Immature natural killer cell (primary cell): ENCODE measurements at regions not wholly inside any gene's neighbourhood (a gene's known extent, or its start where the extent isn't known, plus 50 kb on each side); places are given as distances from the start of the nearest gene placed in this dataset.

Experiments used
- DNase-seq, 3 donors: peaks; one replicate each; pipeline ENCODE4 v3.0.0; 2022; ENCODE audit warnings: mixed read lengths in 1 of 3
- H3K27ac Mint-ChIP-seq, 6 donors: one replicate each; pipeline ENCODE4 v1.8.0; 2020; ENCODE audit warnings: mixed read lengths in 6 of 6, mild to moderate bottlenecking in 5 of 6, inconsistent platforms in 4 of 6, moderate library complexity in 3 of 6
- H3K27me3 Mint-ChIP-seq, 3 donors: one replicate each; pipeline ENCODE4 v1.8.0; 2020 to 2021; ENCODE audit warnings: low read depth in 3 of 3, mild to moderate bottlenecking in 3 of 3, mixed read lengths in 3 of 3, moderate library complexity in 3 of 3, inconsistent platforms in 1 of 3
- H3K36me3 Mint-ChIP-seq, 3 donors: one replicate each; pipeline ENCODE4 v1.8.0; 2020; ENCODE audit warnings: mixed read lengths in 3 of 3, inconsistent platforms in 2 of 3, mild to moderate bottlenecking in 2 of 3
- H3K4me1 Mint-ChIP-seq, 2 donors: one replicate each; pipeline ENCODE4 v1.8.0; 2020; ENCODE audit warnings: inconsistent platforms in 2 of 2, mild to moderate bottlenecking in 2 of 2, mixed read lengths in 2 of 2, moderate library complexity in 1 of 2
- H3K4me3 Mint-ChIP-seq, 5 donors: one replicate each; pipeline ENCODE4 v1.8.0; 2020; ENCODE audit warnings: mild to moderate bottlenecking in 5 of 5, mixed read lengths in 5 of 5, inconsistent platforms in 3 of 5, moderate library complexity in 3 of 5
- H3K9me3 Mint-ChIP-seq, 6 donors: one replicate each; pipeline ENCODE4 v1.8.0; 2020; ENCODE audit warnings: mild to moderate bottlenecking in 6 of 6, mixed read lengths in 6 of 6, inconsistent platforms in 4 of 6, moderate library complexity in 3 of 6

- Mint-ChIP-seq H3K27ac (no peak overlapping the region), H3K4me3 (no peak overlapping the region), H3K9me3 (peaks cover 0 to 14% (median 3%) of the 10 kb centered on the region in 6 donors), H3K4me1 (no peaks in the 10 kb centered on the region), H3K36me3 (no peaks in the 10 kb centered on the region), H3K27me3 (peaks cover 0 to 1% (median 0%) of the 10 kb centered on the region in 3 donors)
- DNase-seq = no peak
Observed at GRCh38 chr6:98484696-98485095, 349.7 kb upstream of the POU3F2 start.

GRCh38 chr6:98485593-98485992 is 348.8 kb upstream of the POU3F2 start:
- Mint-ChIP-seq H3K4me3 (no peak overlapping the region), H3K4me1 (no peaks in the 10 kb centered on the region), H3K27ac (no peak overlapping the region), H3K36me3 (no peaks in the 10 kb centered on the region), H3K9me3 (peaks cover 0 to 11% (median 2%) of the 10 kb centered on the region in 6 donors), H3K27me3 (peaks cover 0 to 1% (median 0%) of the 10 kb centered on the region in 3 donors)
- DNase-seq = no peak

GRCh38 chr6:98486057-98486456 is 348.3 kb upstream of the POU3F2 start:
- Mint-ChIP-seq H3K27ac (no peak overlapping the region), H3K4me1 (no peaks in the 10 kb centered on the region), H3K36me3 (no peaks in the 10 kb centered on the region), H3K9me3 (peaks cover 0 to 11% (median 2%) of the 10 kb centered on the region in 6 donors), H3K27me3 (peaks cover 0 to 1% (median 0%) of the 10 kb centered on the region in 3 donors), H3K4me3 (no peak overlapping the region)
- no peak for DNase-seq

GRCh38 chr6:98487612-98488011 is 346.8 kb upstream of the POU3F2 start:
- DNase-seq = no peak
- peaks cover 0 to 11% (median 3%) of the 10 kb centered on the region in 6 donors for H3K9me3 Mint-ChIP-seq
- H3K27me3 Mint-ChIP-seq = peaks cover 0 to 1% (median 0%) of the 10 kb centered on the region in 3 donors
- no peaks in the 10 kb centered on the region for H3K4me1 Mint-ChIP-seq
- no peak overlapping the region for H3K4me3 Mint-ChIP-seq
- no peaks in the 10 kb centered on the region for H3K36me3 Mint-ChIP-seq
- H3K27ac Mint-ChIP-seq = no peak overlapping the region

- Mint-ChIP-seq H3K36me3 (no peaks in the 10 kb centered on the region), H3K27me3 (peaks cover 0 to 3% (median 1%) of the 10 kb centered on the region in 3 donors), H3K4me3 (no peak overlapping the region), H3K27ac (no peak overlapping the region), H3K4me1 (no peaks in the 10 kb centered on the region), H3K9me3 (peaks cover under 1 to 7% (median 4%) of the 10 kb centered on the region in 6 donors)
- no peak for DNase-seq
Observed at GRCh38 chr6:98498144-98498775, 336.1 kb upstream of the POU3F2 start.

- Mint-ChIP-seq H3K9me3 (peaks cover 1 to 11% (median 3%) of the 10 kb centered on the region in 6 donors), H3K27ac (no peak overlapping the region), H3K4me3 (no peak overlapping the region), H3K27me3 (peaks cover 0 to 3% (median 1%) of the 10 kb centered on the region in 3 donors), H3K36me3 (no peaks in the 10 kb centered on the region), H3K4me1 (no peaks in the 10 kb centered on the region)
- DNase-seq = no peak
Observed at GRCh38 chr6:98498866-98499265, 335.5 kb upstream of the POU3F2 start.

- H3K27ac Mint-ChIP-seq = no peak overlapping the region
- no peaks in the 10 kb centered on the region for H3K4me1 Mint-ChIP-seq
- no peak for DNase-seq
- no peaks in the 10 kb centered on the region for H3K36me3 Mint-ChIP-seq
- peaks cover 0 to under 1% (median 0%) of the 10 kb centered on the region in 3 donors for H3K27me3 Mint-ChIP-seq
- H3K4me3 Mint-ChIP-seq = no peak overlapping the region
- H3K9me3 Mint-ChIP-seq = peaks cover 0 to 15% (median 3%) of the 10 kb centered on the region in 6 donors
Observed at GRCh38 chr6:98514073-98514720, 320.2 kb upstream of the POU3F2 start.

- Mint-ChIP-seq H3K36me3 (no peaks in the 10 kb centered on the region), H3K4me3 (no peak overlapping the region), H3K4me1 (no peaks in the 10 kb centered on the region), H3K27ac (no peak overlapping the region), H3K9me3 (peaks cover 0 to 15% (median 5%) of the 10 kb centered on the region in 6 donors), H3K27me3 (peaks cover 0 to 2% (median 0%) of the 10 kb centered on the region in 3 donors)
- no peak for DNase-seq
Observed at GRCh38 chr6:98514796-98515195, 319.6 kb upstream of the POU3F2 start.

GRCh38 chr6:98516206-98516605 is 318.2 kb upstream of the POU3F2 start:
- no peaks in the 10 kb centered on the region for H3K36me3 Mint-ChIP-seq

GRCh38 chr6:98516866-98517265 is 317.5 kb upstream of the POU3F2 start:
- DNase-seq = no peak
- H3K27ac Mint-ChIP-seq = no peak overlapping the region
- H3K4me1 Mint-ChIP-seq = no peaks in the 10 kb centered on the region
- peaks cover 0 to 12% (median 7%) of the 10 kb centered on the region in 6 donors for H3K9me3 Mint-ChIP-seq
- no peak overlapping the region for H3K4me3 Mint-ChIP-seq
- no peaks in the 10 kb centered on the region for H3K36me3 Mint-ChIP-seq
- peaks cover 0 to 2% (median 0%) of the 10 kb centered on the region in 3 donors for H3K27me3 Mint-ChIP-seq

More at GRCh38 chr6:98516206-98516605, 318.2 kb upstream of the POU3F2 start:
- no peak for DNase-seq
- Mint-ChIP-seq H3K4me3 (no peak overlapping the region), H3K4me1 (no peaks in the 10 kb centered on the region), H3K27me3 (peaks cover 0 to 2% (median 0%) of the 10 kb centered on the region in 3 donors), H3K27ac (no peak overlapping the region), H3K9me3 (peaks cover 0 to 10% (median 8%) of the 10 kb centered on the region in 6 donors)

- peaks cover under 1 to 7% (median 5%) of the 10 kb centered on the region in 6 donors for H3K9me3 Mint-ChIP-seq
- H3K4me3 Mint-ChIP-seq = no peak overlapping the region
- H3K27ac Mint-ChIP-seq = no peak overlapping the region
- H3K4me1 Mint-ChIP-seq = no peaks in the 10 kb centered on the region
- no peaks in the 10 kb centered on the region for H3K27me3 Mint-ChIP-seq
- H3K36me3 Mint-ChIP-seq = no peaks in the 10 kb centered on the region
- no peak for DNase-seq
Observed at GRCh38 chr6:98525860-98526259, 308.5 kb upstream of the POU3F2 start.

- H3K9me3 Mint-ChIP-seq = peaks cover 0 to 7% (median 5%) of the 10 kb centered on the region in 6 donors
- no peak for DNase-seq
- H3K27ac Mint-ChIP-seq = no peak overlapping the region
- H3K36me3 Mint-ChIP-seq = no peaks in the 10 kb centered on the region
- H3K4me1 Mint-ChIP-seq = no peaks in the 10 kb centered on the region
- no peaks in the 10 kb centered on the region for H3K27me3 Mint-ChIP-seq
- no peak overlapping the region for H3K4me3 Mint-ChIP-seq
Observed at GRCh38 chr6:98526465-98526864, 307.9 kb upstream of the POU3F2 start.

- H3K27me3 Mint-ChIP-seq = no peaks in the 10 kb centered on the region
- H3K4me1 Mint-ChIP-seq = no peaks in the 10 kb centered on the region
- DNase-seq = no peak
- no peak overlapping the region for H3K27ac Mint-ChIP-seq
- peaks cover 0 to 13% (median 5%) of the 10 kb centered on the region in 6 donors for H3K9me3 Mint-ChIP-seq
- H3K36me3 Mint-ChIP-seq = no peaks in the 10 kb centered on the region
- no peak overlapping the region for H3K4me3 Mint-ChIP-seq
Observed at GRCh38 chr6:98529364-98529763, 305.0 kb upstream of the POU3F2 start.

- Mint-ChIP-seq H3K27ac (no peak overlapping the region), H3K36me3 (no peaks in the 10 kb centered on the region), H3K27me3 (no peaks in the 10 kb centered on the region), H3K9me3 (peaks cover 0 to 14% (median 9%) of the 10 kb centered on the region in 6 donors), H3K4me1 (no peaks in the 10 kb centered on the region), H3K4me3 (no peak overlapping the region)
- no peak for DNase-seq
Observed at GRCh38 chr6:98530732-98531131, 303.6 kb upstream of the POU3F2 start.
